ENCODE measurements at regions not wholly inside any gene's neighbourhood (a gene's known extent, or its start where the extent isn't known, plus 50 kb on each side); places are given as distances from the start of the nearest gene placed in this dataset.

DNA sequence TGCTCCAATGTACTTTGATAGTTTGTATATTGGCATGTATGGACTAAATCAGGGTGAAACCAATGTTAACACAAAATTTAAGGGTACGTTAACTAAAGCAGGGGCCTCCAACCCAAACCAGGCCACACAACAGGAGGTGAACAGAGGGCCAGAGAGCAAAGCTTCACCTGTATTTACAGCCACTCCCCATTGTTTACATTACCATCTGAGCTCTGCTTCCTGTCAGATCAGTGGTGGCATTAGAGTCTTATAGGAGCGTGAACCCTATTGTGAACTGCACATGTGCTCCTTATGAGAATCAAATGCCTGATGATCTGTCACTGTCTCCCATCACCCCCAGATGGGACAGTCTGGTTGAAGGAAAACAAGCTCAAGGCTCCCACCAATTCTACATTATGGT, 62.0 kb upstream of the SCIN start:
- Histone ChIP-seq H3K9me3 (no peaks in the 10 kb centered on the region), H3K36me3 (no peaks in the 10 kb centered on the region), H3K27me3 (no peaks in the 10 kb centered on the region), H3K4me3 (no peak overlapping the region), H3K27ac (no peak overlapping the region), H3K4me1 (no peaks in the 10 kb centered on the region)
- DNase-seq (ENCODE audit: extremely low spot score in 2 of 2) = no peak
- intact Hi-C loops (cut with DNase I) = no loop called here
- TF ChIP-seq, protein P1, sequence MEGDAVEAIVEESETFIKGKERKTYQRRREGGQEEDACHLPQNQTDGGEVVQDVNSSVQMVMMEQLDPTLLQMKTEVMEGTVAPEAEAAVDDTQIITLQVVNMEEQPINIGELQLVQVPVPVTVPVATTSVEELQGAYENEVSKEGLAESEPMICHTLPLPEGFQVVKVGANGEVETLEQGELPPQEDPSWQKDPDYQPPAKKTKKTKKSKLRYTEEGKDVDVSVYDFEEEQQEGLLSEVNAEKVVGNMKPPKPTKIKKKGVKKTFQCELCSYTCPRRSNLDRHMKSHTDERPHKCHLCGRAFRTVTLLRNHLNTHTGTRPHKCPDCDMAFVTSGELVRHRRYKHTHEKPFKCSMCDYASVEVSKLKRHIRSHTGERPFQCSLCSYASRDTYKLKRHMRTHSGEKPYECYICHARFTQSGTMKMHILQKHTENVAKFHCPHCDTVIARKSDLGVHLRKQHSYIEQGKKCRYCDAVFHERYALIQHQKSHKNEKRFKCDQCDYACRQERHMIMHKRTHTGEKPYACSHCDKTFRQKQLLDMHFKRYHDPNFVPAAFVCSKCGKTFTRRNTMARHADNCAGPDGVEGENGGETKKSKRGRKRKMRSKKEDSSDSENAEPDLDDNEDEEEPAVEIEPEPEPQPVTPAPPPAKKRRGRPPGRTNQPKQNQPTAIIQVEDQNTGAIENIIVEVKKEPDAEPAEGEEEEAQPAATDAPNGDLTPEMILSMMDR (IDR thresholded peaks at IDR 0.05) = no peak
- TF ChIP-seq POLR2AphosphoS5 (IDR thresholded peaks at IDR 0.05; ENCODE audit: insufficient read depth in 1 of 2, low read depth in 1 of 2) (no peak), POLR2A (IDR thresholded peaks at IDR 0.05) (no peak)

DNA sequence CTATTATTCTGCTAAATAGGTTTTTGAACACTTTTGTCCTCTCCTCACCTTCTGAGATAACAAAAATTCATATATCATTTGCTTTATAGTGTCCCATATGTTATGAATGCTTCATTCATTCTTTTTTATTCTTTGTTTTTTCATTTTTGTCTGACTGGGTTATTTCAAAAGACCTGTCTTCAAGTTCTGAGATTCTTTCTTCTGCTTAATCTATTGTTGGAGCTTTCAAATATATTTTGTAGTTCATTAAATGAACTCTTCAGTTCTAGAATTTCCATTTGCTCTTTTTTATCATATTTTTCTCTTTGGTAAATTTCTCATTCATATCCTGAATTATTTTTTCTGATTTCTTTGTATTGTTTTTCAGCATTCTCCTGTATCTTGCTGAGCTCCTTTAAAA, 53.1 kb upstream of the SCIN start:
- Histone ChIP-seq H3K4me1 (no peaks in the 10 kb centered on the region), H3K27me3 (no peaks in the 10 kb centered on the region), H3K9me3 (no peaks in the 10 kb centered on the region), H3K36me3 (no peaks in the 10 kb centered on the region), H3K4me3 (no peak overlapping the region), H3K27ac (no peak overlapping the region)
- no peak for DNase-seq (ENCODE audit: extremely low spot score in 2 of 2)
- TF ChIP-seq POLR2A (IDR thresholded peaks at IDR 0.05) (no peak), POLR2AphosphoS5 (IDR thresholded peaks at IDR 0.05; ENCODE audit: insufficient read depth in 1 of 2, low read depth in 1 of 2) (no peak)
- TF ChIP-seq, protein P1 (IDR thresholded peaks at IDR 0.05) = no peak
- intact Hi-C loops (cut with DNase I) = no loop called here

DNA sequence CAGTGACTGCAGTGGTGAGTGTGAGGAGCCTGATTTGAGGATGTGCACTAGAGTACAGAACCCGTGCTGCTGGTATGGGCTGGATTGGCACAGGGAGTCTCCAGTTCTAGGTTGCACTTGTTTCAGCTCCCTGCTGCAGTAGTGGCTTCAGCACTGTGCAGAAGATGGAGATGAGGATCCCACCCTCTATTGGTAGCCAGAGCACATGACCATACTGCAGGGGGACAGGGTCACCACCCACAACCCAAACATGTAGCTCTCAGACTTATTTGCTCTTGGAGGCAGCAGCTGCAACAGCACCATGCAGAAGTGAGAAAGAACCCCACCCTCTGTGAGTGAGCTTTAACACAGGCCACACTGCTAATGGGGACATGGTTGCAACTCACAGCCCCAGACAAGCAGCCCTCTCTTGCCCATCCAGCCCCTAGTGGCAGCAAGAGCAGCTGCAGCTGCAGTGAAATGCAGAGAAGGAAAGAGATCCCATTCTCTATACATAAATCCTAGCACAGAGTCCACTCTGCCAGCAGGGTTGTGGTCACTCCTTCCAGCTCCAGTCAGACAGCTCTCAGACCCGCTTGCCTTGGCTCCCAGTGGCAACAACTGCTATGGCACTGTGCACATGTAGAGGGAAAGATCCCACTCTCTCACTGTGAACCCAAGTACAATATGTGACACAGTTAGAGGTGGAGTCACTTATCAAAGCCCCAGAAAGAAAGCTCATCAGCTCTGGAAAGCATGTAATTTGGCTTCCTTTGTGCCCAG, 51.4 kb upstream of the SCIN start:
- Histone ChIP-seq H3K36me3 (no peaks in the 10 kb centered on the region), H3K4me3 (no peak overlapping the region), H3K9me3 (no peaks in the 10 kb centered on the region), H3K27ac (no peak overlapping the region), H3K4me1 (no peaks in the 10 kb centered on the region), H3K27me3 (no peaks in the 10 kb centered on the region)
- TF ChIP-seq, protein P1 (IDR thresholded peaks at IDR 0.05) = no peak
- no peak for TF ChIP-seq POLR2AphosphoS5 (IDR thresholded peaks at IDR 0.05; ENCODE audit: insufficient read depth in 1 of 2, low read depth in 1 of 2)
- TF ChIP-seq POLR2A (IDR thresholded peaks at IDR 0.05) = no peak
- intact Hi-C loops (cut with DNase I) = no loop called here
- DNase-seq (ENCODE audit: extremely low spot score in 2 of 2) = no peak

DNA sequence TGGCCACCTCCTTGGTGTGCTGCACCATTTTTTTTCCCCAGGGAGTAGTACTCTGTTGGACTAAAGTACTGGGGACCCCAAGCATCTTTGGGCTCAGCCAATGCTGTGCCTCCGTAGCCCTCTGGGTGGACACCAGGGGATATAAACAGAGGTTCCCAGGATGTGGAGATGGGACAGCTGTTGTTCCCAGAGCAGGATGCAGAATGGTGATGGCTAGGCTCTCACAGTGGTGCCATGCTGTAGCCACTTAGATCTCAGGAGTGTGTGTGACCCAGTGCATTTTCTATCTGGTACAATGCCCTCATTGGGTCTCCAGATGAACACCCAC, 50.9 kb upstream of the SCIN start:
- Histone ChIP-seq H3K27ac (no peak overlapping the region), H3K27me3 (no peaks in the 10 kb centered on the region), H3K4me1 (no peaks in the 10 kb centered on the region), H3K9me3 (no peaks in the 10 kb centered on the region), H3K36me3 (no peaks in the 10 kb centered on the region), H3K4me3 (no peak overlapping the region)
- TF ChIP-seq POLR2A (IDR thresholded peaks at IDR 0.05) (no peak), POLR2AphosphoS5 (IDR thresholded peaks at IDR 0.05; ENCODE audit: insufficient read depth in 1 of 2, low read depth in 1 of 2) (no peak)
- TF ChIP-seq, protein P1 (IDR thresholded peaks at IDR 0.05) = no peak
- intact Hi-C loops (cut with DNase I) = no loop called here
- no peak for DNase-seq (ENCODE audit: extremely low spot score in 2 of 2)
